ENCODE measurements at regions not wholly inside any gene's neighbourhood (a gene's known extent, or its start where the extent isn't known, plus 50 kb on each side); places are given as distances from the start of the nearest gene placed in this dataset.

- TF ChIP-seq POLR2AphosphoS5 (IDR thresholded peaks at IDR 0.05) (no peak), CTCF (IDR thresholded peaks at IDR 0.05) (no peak), EP300 (IDR thresholded peaks at IDR 0.05) (no peak)
Observed at GRCh38 chr2:11009176-11009575, 97.4 kb downstream of the KCNF1 start.

All from gastroesophageal sphincter (tissue), 3 donors.